ENCODE measurements at regions not wholly inside any gene's neighbourhood (a gene's known extent, or its start where the extent isn't known, plus 50 kb on each side); places are given as distances from the start of the nearest gene placed in this dataset.

- no peaks in the 10 kb centered on the region for H3K36me3 Mint-ChIP-seq (ENCODE audit: unreplicated experiment)
- no peak for TF ChIP-seq CTCF (IDR thresholded peaks at IDR 0.05)
- no peak for DNase-seq (ENCODE audit: extremely low spot score, unreplicated experiment)
- no peak overlapping the region for H3K27ac Mint-ChIP-seq (ENCODE audit: unreplicated experiment)
- H3K27me3 Mint-ChIP-seq (ENCODE audit: unreplicated experiment), result no peaks in the 10 kb centered on the region
- H3K4me1 Mint-ChIP-seq (ENCODE audit: unreplicated experiment), result no peaks in the 10 kb centered on the region
- no peaks in the 10 kb centered on the region for H3K9me3 Mint-ChIP-seq (ENCODE audit: unreplicated experiment)
- H3K4me3 Mint-ChIP-seq (ENCODE audit: unreplicated experiment), result no peak overlapping the region
Measured at GRCh38 chr2:146433116-146433875, 1411.5 kb upstream of the ACVR2A start.

GRCh38 chr2:146429366-146429765 lies 1415.5 kb upstream of the ACVR2A start:
- Mint-ChIP-seq H3K9me3 (ENCODE audit: unreplicated experiment) (no peaks in the 10 kb centered on the region), H3K27ac (ENCODE audit: unreplicated experiment) (no peak overlapping the region), H3K27me3 (ENCODE audit: unreplicated experiment) (no peaks in the 10 kb centered on the region), H3K36me3 (ENCODE audit: unreplicated experiment) (no peaks in the 10 kb centered on the region), H3K4me3 (ENCODE audit: unreplicated experiment) (no peak overlapping the region), H3K4me1 (ENCODE audit: unreplicated experiment) (no peaks in the 10 kb centered on the region)
- DNase-seq (ENCODE audit: extremely low spot score, unreplicated experiment), result no peak
- no peak for TF ChIP-seq CTCF (IDR thresholded peaks at IDR 0.05)

GRCh38 chr2:146417942-146418341 lies 1426.9 kb upstream of the ACVR2A start:
- no peak for DNase-seq (ENCODE audit: extremely low spot score, unreplicated experiment)
- H3K36me3 Mint-ChIP-seq (ENCODE audit: unreplicated experiment), result no peaks in the 10 kb centered on the region
- no peak overlapping the region for H3K27ac Mint-ChIP-seq (ENCODE audit: unreplicated experiment)
- TF ChIP-seq CTCF (IDR thresholded peaks at IDR 0.05), result no peak
- no peak overlapping the region for H3K4me3 Mint-ChIP-seq (ENCODE audit: unreplicated experiment)
- H3K9me3 Mint-ChIP-seq (ENCODE audit: unreplicated experiment), result no peaks in the 10 kb centered on the region
- no peaks in the 10 kb centered on the region for H3K27me3 Mint-ChIP-seq (ENCODE audit: unreplicated experiment)
- no peaks in the 10 kb centered on the region for H3K4me1 Mint-ChIP-seq (ENCODE audit: unreplicated experiment)

GRCh38 chr2:146415291-146415690 lies 1429.5 kb upstream of the ACVR2A start:
- H3K27me3 Mint-ChIP-seq (ENCODE audit: unreplicated experiment), result no peaks in the 10 kb centered on the region
- no peak for TF ChIP-seq CTCF (IDR thresholded peaks at IDR 0.05)
- H3K4me3 Mint-ChIP-seq (ENCODE audit: unreplicated experiment), result no peak overlapping the region
- no peak for DNase-seq (ENCODE audit: extremely low spot score, unreplicated experiment)
- no peak overlapping the region for H3K27ac Mint-ChIP-seq (ENCODE audit: unreplicated experiment)
- no peaks in the 10 kb centered on the region for H3K4me1 Mint-ChIP-seq (ENCODE audit: unreplicated experiment)
- H3K9me3 Mint-ChIP-seq (ENCODE audit: unreplicated experiment), result no peaks in the 10 kb centered on the region
- no peaks in the 10 kb centered on the region for H3K36me3 Mint-ChIP-seq (ENCODE audit: unreplicated experiment)

GRCh38 chr2:146414456-146414855 lies 1430.4 kb upstream of the ACVR2A start:
- Mint-ChIP-seq H3K4me3 (ENCODE audit: unreplicated experiment) (no peak overlapping the region), H3K27me3 (ENCODE audit: unreplicated experiment) (no peaks in the 10 kb centered on the region), H3K4me1 (ENCODE audit: unreplicated experiment) (no peaks in the 10 kb centered on the region), H3K36me3 (ENCODE audit: unreplicated experiment) (no peaks in the 10 kb centered on the region), H3K27ac (ENCODE audit: unreplicated experiment) (no peak overlapping the region), H3K9me3 (ENCODE audit: unreplicated experiment) (no peaks in the 10 kb centered on the region)
- no peak for TF ChIP-seq CTCF (IDR thresholded peaks at IDR 0.05)
- DNase-seq (ENCODE audit: extremely low spot score, unreplicated experiment), result no peak

Data from osteocyte (in vitro differentiated cells).